H1 (cell line): ENCODE measurements at regions not wholly inside any gene's neighbourhood (a gene's known extent, or its start where the extent isn't known, plus 50 kb on each side); places are given as distances from the start of the nearest gene placed in this dataset.
A peak's percentile ranks its signal among the peaks of the same experiment; 100 is the strongest.

Experiments used
- CTCF ChIA-PET: fragments of 300-600 bp; sonication (Branson Sonifier 250); formaldehyde crosslinking; loops from one replicate; lab custom pipeline; 2021; ENCODE audit not compliant: partially characterized antibody; lab: Charles Lee
- POLR2A ChIA-PET: fragments of 300-600 bp; sonication (Branson Sonifier 250); formaldehyde crosslinking; loops from one replicate; lab custom pipeline; 2021; ENCODE audit warnings: inconsistent platforms; ENCODE audit not compliant: partially characterized antibody; lab: Charles Lee
- DNase-seq, 2 experiments: peaks; one replicate each; pipeline versions ENCODE4 v3.0.0 to v3.0.0-alpha.2; 2010 to 2022; ENCODE audit warnings: low spot score in 2 of 2, low read depth in 1 of 2, mixed read lengths in 1 of 2
- FAIRE-seq: peaks from 2 replicates; lab custom pipeline; 2011; peaks lifted over from hg19 to GRCh38; lab: Jason Lieb, UNC
- H2AFZ ChIP-seq: 2 replicates; pipeline ENCODE4 v1.8.1; 2012; ENCODE audit warnings: low read length, inconsistent platforms
- H2AK5ac ChIP-seq: 2 replicates; pipeline ENCODE4 v1.6.1; 2013; ENCODE audit warnings: low read depth, low read length
- H2BK120ac ChIP-seq: replicated peaks from 2 replicates; pipeline ENCODE3; 2013; ENCODE audit warnings: low read depth, low read length, inconsistent platforms
- H2BK12ac ChIP-seq: 2 replicates; pipeline ENCODE4 v1.6.1; 2013; ENCODE audit warnings: low read depth, low read length
- H2BK15ac ChIP-seq: 2 replicates; pipeline ENCODE4 v1.6.1; 2013; ENCODE audit warnings: low read length
- H2BK20ac ChIP-seq: 2 replicates; pipeline ENCODE4 v1.6.1; 2013; ENCODE audit warnings: low read length
- H2BK5ac ChIP-seq: 2 replicates; pipeline ENCODE4 v1.6.1; 2013; ENCODE audit warnings: low read depth, low read length
- H3K14ac ChIP-seq: 2 replicates; pipeline ENCODE4 v1.6.1; 2013; ENCODE audit warnings: inconsistent platforms; ENCODE audit not compliant: insufficient read length
- H3K18ac ChIP-seq: 2 replicates; pipeline ENCODE4 v1.6.1; 2013; ENCODE audit warnings: low read length; ENCODE audit errors: extremely low read depth
- H3K23ac ChIP-seq: 2 replicates; pipeline ENCODE4 v1.6.1; 2013; ENCODE audit warnings: inconsistent platforms; ENCODE audit not compliant: insufficient read length
- H3K23me2 ChIP-seq: 2 replicates; pipeline ENCODE4 v1.6.1; 2013; ENCODE audit warnings: low read depth, low read length
- H3K27ac ChIP-seq: 2 replicates; pipeline ENCODE4 v1.6.1; 2011; ENCODE audit warnings: low read depth, low read length, inconsistent platforms
- H3K27me3 ChIP-seq, 4 experiments: replicated peaks in 1 of 4; 1 replicate in 1 of 4; 2 replicates in 3 of 4; pipeline versions ENCODE4 v1.6.1 to v1.8.1; 2011 to 2013; ENCODE audit warnings: low read length in 3 of 4, mild to moderate bottlenecking in 3 of 4, inconsistent platforms in 2 of 4, mixed read lengths in 2 of 4, moderate library complexity in 1 of 4; ENCODE audit not compliant: control insufficient read depth in 3 of 4, insufficient read depth in 3 of 4; ENCODE audit errors: extremely low read depth in 1 of 4
- H3K36me3 ChIP-seq, 4 experiments: 2 replicates each; pipeline versions ENCODE4 v1.6.1 to v1.8.1; 2011 to 2013; ENCODE audit warnings: mild to moderate bottlenecking in 4 of 4, low read length in 3 of 4, moderate library complexity in 2 of 4, control low read depth in 1 of 4, inconsistent platforms in 1 of 4; ENCODE audit not compliant: insufficient read depth in 4 of 4, control insufficient read depth in 2 of 4
- H3K4ac ChIP-seq: replicated peaks from 2 replicates; pipeline ENCODE3; 2013; ENCODE audit warnings: low read length, low read depth, mixed read lengths, inconsistent platforms; ENCODE audit not compliant: insufficient read length
- H3K4me1 ChIP-seq, 4 experiments: replicated peaks in 1 of 4; 1 replicate in 1 of 4; 2 replicates in 3 of 4; pipeline versions ENCODE4 v1.6.1 to v1.8.1; 2011 to 2013; ENCODE audit warnings: low read length in 3 of 4, inconsistent platforms in 2 of 4, mixed read lengths in 1 of 4; ENCODE audit not compliant: insufficient read depth in 4 of 4, control insufficient read depth in 3 of 4
- H3K4me2 ChIP-seq, 2 experiments: 2 replicates each; pipeline versions ENCODE4 v1.6.1 to v1.8.1; 2011 to 2013; ENCODE audit warnings: low read depth in 2 of 2, low read length in 2 of 2, control low read depth in 1 of 2, inconsistent platforms in 1 of 2, mild to moderate bottlenecking in 1 of 2; ENCODE audit not compliant: insufficient read depth in 1 of 2
- H3K4me3 ChIP-seq, 4 experiments: fragments of 200-600, 300-600 bp in 1 of 4; sonication (generic), shearing (Covaris generic), sonication (Bioruptor Twin) in 1 of 4; 2 replicates each; pipeline versions ENCODE4 v1.5.1 to v1.8.1; 2011 to 2016; ENCODE audit warnings: low read length in 4 of 4, low read depth in 3 of 4, control low read depth in 2 of 4, inconsistent platforms in 2 of 4, mild to moderate bottlenecking in 2 of 4, mixed read lengths in 1 of 4, moderate library complexity in 1 of 4; ENCODE audit not compliant: insufficient read depth in 2 of 4; ENCODE audit errors: extremely low read depth in 1 of 4
- H3K56ac ChIP-seq: replicated peaks from 2 replicates; pipeline ENCODE3; 2013; ENCODE audit warnings: low read depth, mild to moderate bottlenecking, mixed read lengths, low read length, inconsistent platforms; ENCODE audit not compliant: insufficient read length
- H3K79me1 ChIP-seq: 2 replicates; pipeline ENCODE4 v1.6.1; 2013; ENCODE audit warnings: low read depth, low read length, control low read depth
- H3K79me2 ChIP-seq, 2 experiments: 2 replicates each; pipeline versions ENCODE4 v1.6.1 to v1.8.1; 2012 to 2013; ENCODE audit warnings: low read length in 2 of 2, mild to moderate bottlenecking in 2 of 2, inconsistent platforms in 1 of 2; ENCODE audit not compliant: insufficient read depth in 2 of 2, control insufficient read depth in 1 of 2
- H3K9ac ChIP-seq, 4 experiments: replicated peaks in 1 of 4; 1 replicate in 1 of 4; 2 replicates in 3 of 4; pipeline versions ENCODE4 v1.6.1 to v1.8.1; 2011 to 2013; ENCODE audit warnings: low read depth in 3 of 4, low read length in 3 of 4, control low read depth in 2 of 4, mild to moderate bottlenecking in 2 of 4, moderate library complexity in 2 of 4, inconsistent platforms in 1 of 4; ENCODE audit errors: extremely low read depth in 1 of 4
- H3K9me3 ChIP-seq, 2 experiments: 2 replicates each; pipeline versions ENCODE4 v1.6.1 to v1.8.1; 2012 to 2013; ENCODE audit warnings: mild to moderate bottlenecking in 2 of 2, moderate library complexity in 2 of 2, control low read depth in 1 of 2, inconsistent platforms in 1 of 2, low read depth in 1 of 2, low read length in 1 of 2, mixed read lengths in 1 of 2; ENCODE audit not compliant: insufficient read depth in 2 of 2
- H4K20me1 ChIP-seq, 2 experiments: replicated peaks in 1 of 2; 2 replicates each; pipeline versions ENCODE3 to v1.8.1; 2011 to 2013; ENCODE audit warnings: inconsistent platforms in 2 of 2, low read length in 2 of 2, mild to moderate bottlenecking in 1 of 2; ENCODE audit not compliant: insufficient read depth in 2 of 2, control insufficient read depth in 1 of 2
- H4K5ac ChIP-seq: 2 replicates; pipeline ENCODE4 v1.6.1; 2013; ENCODE audit warnings: low read length, low read depth, mixed read lengths, inconsistent platforms; ENCODE audit not compliant: insufficient read length
- H4K8ac ChIP-seq: 2 replicates; pipeline ENCODE4 v1.8.0; 2013; ENCODE audit warnings: mild to moderate bottlenecking, moderate library complexity, low read length, inconsistent platforms; ENCODE audit not compliant: insufficient read depth; ENCODE audit errors: extremely low read depth
- H4K91ac ChIP-seq: replicated peaks from 2 replicates; pipeline ENCODE3; 2013; ENCODE audit warnings: low read length, mixed read lengths, inconsistent platforms; ENCODE audit not compliant: insufficient read length
- BACH1 ChIP-seq: IDR thresholded peaks from 2 replicates; pipeline ENCODE4 v1.6.1; 2012; ENCODE audit warnings: low read length, improper control_type of control experiment
- CHD2 ChIP-seq: IDR thresholded peaks from 2 replicates; pipeline ENCODE4 v1.6.1; 2012; ENCODE audit warnings: low read length, improper control_type of control experiment
- CTBP2 ChIP-seq: IDR thresholded peaks from 2 replicates; pipeline ENCODE4 v1.7.0; 2011; ENCODE audit warnings: borderline replicate concordance, mild to moderate bottlenecking, moderate library complexity, mixed read lengths, low read length; ENCODE audit not compliant: insufficient read depth, insufficient read length
- NRF1 ChIP-seq: IDR thresholded peaks from 2 replicates; pipeline ENCODE4 v1.6.1; 2011; ENCODE audit warnings: mild to moderate bottlenecking, low read depth, low read length, improper control_type of control experiment
- POLR2AphosphoS5 ChIP-seq: IDR thresholded peaks from 2 replicates; pipeline ENCODE4 v1.6.1; 2011; ENCODE audit warnings: low read depth, low read length
- SP4 ChIP-seq: IDR thresholded peaks from 2 replicates; pipeline ENCODE4 v1.6.1; 2012; ENCODE audit warnings: low read length, inconsistent platforms
- SUZ12 ChIP-seq: fragments of 200-600 bp; sonication (generic); IDR thresholded peaks from 2 replicates; pipeline ENCODE4 v1.6.1; 2012; ENCODE audit warnings: mild to moderate bottlenecking, inconsistent platforms, low read length, moderate library complexity, mixed read lengths
- TAF1 ChIP-seq: IDR thresholded peaks from 2 replicates; pipeline ENCODE4 v1.6.1; 2011; ENCODE audit warnings: mild to moderate bottlenecking, low read depth, low read length
- YY1 ChIP-seq: IDR thresholded peaks from 2 replicates; pipeline ENCODE4 v1.6.1; 2011; ENCODE audit warnings: low read depth, mild to moderate bottlenecking, low read length
- WGBS, 2 experiments: shearing (Covaris generic) in 1 of 2; methylation state at CpG; one replicate each; pipeline versions ENCODE4 v1.1.6 to v1.1.7; 2013 to 2015; ENCODE audit warnings: low lambda C conversion rate in 2 of 2, mixed read lengths in 2 of 2, inconsistent platforms in 1 of 2, low coverage in 1 of 2, missing lambda C conversion rate in 1 of 2; ENCODE audit not compliant: insufficient replicate concordance in 2 of 2, insufficient coverage in 1 of 2, insufficient read length in 1 of 2; ENCODE audit errors: extremely low coverage in 1 of 2, missing lambda C conversion rate in 1 of 2; 5-methylcytosine and 5-hydroxymethylcytosine counted together
- TF ChIP-seq, protein P1 (sequence below): IDR thresholded peaks from 2 replicates; pipeline ENCODE4 v1.6.1; 2012; ENCODE audit warnings: low read length, inconsistent platforms
- TF ChIP-seq, protein P2 (sequence below): IDR thresholded peaks from 2 replicates; pipeline ENCODE4 v1.6.1; 2011; ENCODE audit warnings: low read depth, mild to moderate bottlenecking, low read length; ENCODE audit not compliant: insufficient read depth

DNA sequence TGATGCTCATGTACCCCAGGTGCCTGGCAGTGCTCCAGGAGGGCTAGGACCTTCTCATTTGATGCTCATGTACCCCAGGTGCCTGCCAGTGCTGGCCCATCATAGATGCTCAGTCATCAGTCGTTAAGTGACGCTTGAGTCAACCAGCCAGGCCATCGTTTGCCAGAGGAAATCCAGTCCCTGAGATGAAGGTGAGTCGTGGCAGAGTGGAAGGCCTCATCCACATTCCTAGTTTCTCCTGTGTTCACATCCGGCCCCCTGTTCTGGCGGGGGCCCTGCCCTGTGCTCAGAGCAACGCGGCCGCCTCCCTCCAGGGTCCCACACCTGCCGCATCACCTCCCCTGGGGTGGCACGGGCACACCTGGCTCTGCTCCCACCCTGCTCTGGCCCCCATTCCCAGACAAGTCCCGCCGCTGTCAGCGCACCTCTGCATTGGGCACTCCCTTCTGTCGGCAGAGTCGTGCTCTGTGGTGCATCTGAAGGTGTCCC lies 279.9 kb downstream of the BRD1 start:
- H3K18ac ChIP-seq = no peak overlapping the region; the same call in 1 of the 2 replicates
- CTCF ChIA-PET = interaction anchor here (0.7 to 1.8 kb wide), 24 partner anchors 11 to 242 kb away, joined by 3 to 15 read pairs (median 4); no protein-coding TSS in a partner anchor
- H2AK5ac ChIP-seq = no peak overlapping the region
- H4K8ac ChIP-seq = peak overlapping the region; percentile 7; the same call in 1 of the 2 replicates
- no peak for DNase-seq
- H3K23me2 ChIP-seq = no peaks in the 10 kb centered on the region
- H3K36me3 ChIP-seq = no peaks in the 10 kb centered on the region
- no peak overlapping the region for H3K4me3 ChIP-seq
- no peak overlapping the region for H3K56ac ChIP-seq
- 0 out of 2 replicates have a peak overlapping the region, but pooled peaks have one; percentile 46 for H2BK15ac ChIP-seq
- no peak overlapping the region for H4K91ac ChIP-seq
- H3K79me1 ChIP-seq = no peaks in the 10 kb centered on the region
- peaks cover 8 to 14% of the 10 kb centered on the region in 2 experiments; a peak in 3 of 4 replicates for H3K9me3 ChIP-seq
- no peak for FAIRE-seq
- H3K79me2 ChIP-seq = no peaks in the 10 kb centered on the region
- no peaks in the 10 kb centered on the region; a peak in 2 of 7 replicates for H3K27me3 ChIP-seq
- H2BK12ac ChIP-seq = 0 out of 2 replicates have a peak overlapping the region, but pooled peaks have one; percentile 39
- no peak overlapping the region for H2AFZ ChIP-seq
- WGBS, 2 experiments = 92% methylated on average over 16 of the region's 16 CpGs; no CpG with 5 or more reads in 1 of the 2 experiments
- H4K20me1 ChIP-seq = no peaks in the 10 kb centered on the region
- no peak overlapping the region for H3K14ac ChIP-seq
- POLR2A ChIA-PET = interaction anchor here (0.8 to 1.2 kb wide), 2 partner anchors 34 to 119 kb away, joined by 3 to 4 read pairs; no protein-coding TSS in a partner anchor
- peaks cover 0 to 5% (median 3%) of the 10 kb centered on the region in 4 experiments; a peak in 5 of 7 replicates for H3K4me1 ChIP-seq
- no peak overlapping the region for H2BK5ac ChIP-seq
- no peak overlapping the region for H2BK120ac ChIP-seq
- H3K23ac ChIP-seq = no peak overlapping the region
- H3K4ac ChIP-seq = no peak overlapping the region
- H3K27ac ChIP-seq = no peak overlapping the region
- no peak overlapping the region for H2BK20ac ChIP-seq
- no peak overlapping the region for H3K9ac ChIP-seq
- no peak overlapping the region for H4K5ac ChIP-seq
- no peak overlapping the region for H3K4me2 ChIP-seq
- no peak for TF ChIP-seq SUZ12
- no peak for TF ChIP-seq YY1
- TF ChIP-seq CTBP2 = no peak
- TF ChIP-seq, protein P1, sequence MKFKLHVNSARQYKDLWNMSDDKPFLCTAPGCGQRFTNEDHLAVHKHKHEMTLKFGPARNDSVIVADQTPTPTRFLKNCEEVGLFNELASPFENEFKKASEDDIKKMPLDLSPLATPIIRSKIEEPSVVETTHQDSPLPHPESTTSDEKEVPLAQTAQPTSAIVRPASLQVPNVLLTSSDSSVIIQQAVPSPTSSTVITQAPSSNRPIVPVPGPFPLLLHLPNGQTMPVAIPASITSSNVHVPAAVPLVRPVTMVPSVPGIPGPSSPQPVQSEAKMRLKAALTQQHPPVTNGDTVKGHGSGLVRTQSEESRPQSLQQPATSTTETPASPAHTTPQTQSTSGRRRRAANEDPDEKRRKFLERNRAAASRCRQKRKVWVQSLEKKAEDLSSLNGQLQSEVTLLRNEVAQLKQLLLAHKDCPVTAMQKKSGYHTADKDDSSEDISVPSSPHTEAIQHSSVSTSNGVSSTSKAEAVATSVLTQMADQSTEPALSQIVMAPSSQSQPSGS = no peak
- no peak for TF ChIP-seq POLR2AphosphoS5
- TF ChIP-seq, protein P2, sequence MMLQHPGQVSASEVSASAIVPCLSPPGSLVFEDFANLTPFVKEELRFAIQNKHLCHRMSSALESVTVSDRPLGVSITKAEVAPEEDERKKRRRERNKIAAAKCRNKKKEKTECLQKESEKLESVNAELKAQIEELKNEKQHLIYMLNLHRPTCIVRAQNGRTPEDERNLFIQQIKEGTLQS = no peak
- TF ChIP-seq BACH1 = no peak
- no peak for TF ChIP-seq TAF1
- TF ChIP-seq CHD2 = no peak
- TF ChIP-seq NRF1 = no peak
- TF ChIP-seq SP4 = no peak
